Loucy (cell line): ENCODE measurements at regions not wholly inside any gene's neighbourhood (a gene's known extent, or its start where the extent isn't known, plus 50 kb on each side); places are given as distances from the start of the nearest gene placed in this dataset.

Experiments used
- CTCF ChIP-seq: fragments of 200-600 bp; sonication (generic); conservative IDR thresholded peaks from 2 replicates; pipeline ENCODE4 v1.5.1; 2014; ENCODE audit warnings: mild to moderate bottlenecking, antibody characterized with exemption, low read length
- EZH2phosphoT487 ChIP-seq: fragments of 200-600 bp; IDR thresholded peaks from 2 replicates; pipeline ENCODE4 v1.6.1; 2018; ENCODE audit warnings: antibody characterized with exemption, mild to moderate bottlenecking, moderate library complexity, borderline replicate concordance

- TF ChIP-seq CTCF: no peak
- TF ChIP-seq EZH2phosphoT487: no peak
These were observed 105.6 kb downstream of the FGF18 start for GRCh38 chr5:171525085-171525484.
